Mesothelial cell of epicardium (in vitro differentiated cells): ENCODE measurements at regions not wholly inside any gene's neighbourhood (a gene's known extent, or its start where the extent isn't known, plus 50 kb on each side); places are given as distances from the start of the nearest gene placed in this dataset.

Experiments used
- DNase-seq, 2 experiments: peaks; one replicate each; pipeline ENCODE4 v3.0.0; 2021; ENCODE audit warnings: low spot score in 2 of 2; ENCODE audit not compliant: unreplicated experiment in 2 of 2
- H3K27ac Mint-ChIP-seq: 2 replicates; pipeline ENCODE4 v1.8.0; 2021; ENCODE audit warnings: mixed read lengths
- H3K27me3 Mint-ChIP-seq: 2 replicates; pipeline ENCODE4 v1.8.0; 2021; ENCODE audit warnings: low read depth, mixed read lengths
- H3K36me3 Mint-ChIP-seq: 2 replicates; pipeline ENCODE4 v1.8.0; 2021; ENCODE audit warnings: mixed read lengths
- H3K4me1 Mint-ChIP-seq: 2 replicates; pipeline ENCODE4 v1.8.0; 2021; ENCODE audit warnings: mixed read lengths
- H3K4me3 Mint-ChIP-seq: 2 replicates; pipeline ENCODE4 v1.8.0; 2021; ENCODE audit warnings: mild to moderate bottlenecking, moderate library complexity, mixed read lengths
- H3K9me3 Mint-ChIP-seq: 2 replicates; pipeline ENCODE4 v1.8.0; 2021; ENCODE audit warnings: mixed read lengths
- CTCF ChIP-seq: fragments of 200-600 bp; sonication (generic); IDR thresholded peaks from one replicate; pipeline ENCODE4 v1.5.0; 2021; ENCODE audit warnings: antibody characterized with exemption; ENCODE audit not compliant: unreplicated experiment

- no peak for DNase-seq
- Mint-ChIP-seq H3K27me3 (no peaks in the 10 kb centered on the region), H3K4me3 (no peak overlapping the region), H3K9me3 (no peaks in the 10 kb centered on the region), H3K4me1 (peaks cover 3% of the 10 kb centered on the region), H3K36me3 (no peaks in the 10 kb centered on the region), H3K27ac (no peak overlapping the region)
- no peak for TF ChIP-seq CTCF
These were observed 384.4 kb downstream of the NUAK1 start for GRCh38 chr12:105754313-105754712.

GRCh38 chr12:105756961-105757360 is 381.8 kb downstream of the NUAK1 start:
- Mint-ChIP-seq H3K27ac (no peak overlapping the region), H3K36me3 (no peaks in the 10 kb centered on the region), H3K4me1 (peaks cover 8% of the 10 kb centered on the region), H3K9me3 (peaks cover 4% of the 10 kb centered on the region), H3K4me3 (no peak overlapping the region), H3K27me3 (no peaks in the 10 kb centered on the region)
- no peak for DNase-seq
- TF ChIP-seq CTCF = no peak

- Mint-ChIP-seq H3K4me3 (no peak overlapping the region), H3K36me3 (no peaks in the 10 kb centered on the region), H3K4me1 (peaks cover 14% of the 10 kb centered on the region), H3K27me3 (no peaks in the 10 kb centered on the region), H3K27ac (no peak overlapping the region), H3K9me3 (peaks cover 7% of the 10 kb centered on the region)
- no peak for TF ChIP-seq CTCF
- DNase-seq = no peak
These were observed 379.6 kb downstream of the NUAK1 start for GRCh38 chr12:105759149-105759548.

- no peak for TF ChIP-seq CTCF
- no peak for DNase-seq
- Mint-ChIP-seq H3K27me3 (no peaks in the 10 kb centered on the region), H3K36me3 (no peaks in the 10 kb centered on the region), H3K4me3 (no peak overlapping the region), H3K27ac (peak overlapping the region; percentile 37), H3K9me3 (peaks cover 7% of the 10 kb centered on the region), H3K4me1 (peaks cover 19% of the 10 kb centered on the region)
These were observed 377.7 kb downstream of the NUAK1 start for GRCh38 chr12:105761075-105761474.

GRCh38 chr12:105764216-105764835 is 374.4 kb downstream of the NUAK1 start:
- TF ChIP-seq CTCF = no peak
- DNase-seq = no peak
- H3K27ac Mint-ChIP-seq = peak overlapping the region; percentile 51
- H3K9me3 Mint-ChIP-seq = peaks cover 7% of the 10 kb centered on the region
- no peaks in the 10 kb centered on the region for H3K27me3 Mint-ChIP-seq
- no peak overlapping the region for H3K4me3 Mint-ChIP-seq
- no peaks in the 10 kb centered on the region for H3K36me3 Mint-ChIP-seq
- peaks cover 23% of the 10 kb centered on the region for H3K4me1 Mint-ChIP-seq
